SK-N-SH treated with all-trans-retinoic acid at 6 μM for 48 hours (cell line): ENCODE measurements at regions not wholly inside any gene's neighbourhood (a gene's known extent, or its start where the extent isn't known, plus 50 kb on each side); places are given as distances from the start of the nearest gene placed in this dataset.

Source experiments
- BACH2 ChIP-seq: fragments of 250-450 bp; sonication (Bioruptor Pico); IDR thresholded peaks from 2 replicates; pipeline ENCODE4 v1.9.0; 2021; ENCODE audit warnings: mild to moderate bottlenecking, borderline replicate concordance
- CREB5 ChIP-seq: fragments of 250-450 bp; sonication (Bioruptor Pico); IDR thresholded peaks from 2 replicates; pipeline ENCODE4 v1.5.1; 2020; ENCODE audit warnings: low read depth, mild to moderate bottlenecking, moderate library complexity
- ESRRG ChIP-seq: fragments of 250-450 bp; sonication (Bioruptor Pico); IDR thresholded peaks from 2 replicates; pipeline ENCODE4 v1.6.1; 2021; ENCODE audit warnings: mild to moderate bottlenecking
- TOX ChIP-seq: fragments of 250-450 bp; sonication (Bioruptor Pico); IDR thresholded peaks from 2 replicates; pipeline ENCODE4 v1.8.0; 2021; ENCODE audit warnings: mild to moderate bottlenecking, moderate library complexity, borderline replicate concordance
- ZFP3 ChIP-seq: fragments of 250-450 bp; sonication (Bioruptor Pico); IDR thresholded peaks from 2 replicates; pipeline ENCODE4 v1.5.0; 2020; ENCODE audit warnings: mild to moderate bottlenecking, moderate library complexity
- ZNF565 ChIP-seq: fragments of 450-650 bp; formaldehyde crosslinking; conservative IDR thresholded peaks from 2 replicates; pipeline ENCODE4 v1.5.0; 2020; ENCODE audit warnings: low read depth, mild to moderate bottlenecking, moderate library complexity
- ZNF70 ChIP-seq: fragments of 450-650 bp; formaldehyde crosslinking; IDR thresholded peaks from 2 replicates; pipeline ENCODE4 v1.5.0; 2020; ENCODE audit warnings: mild to moderate bottlenecking, moderate library complexity

DNA sequence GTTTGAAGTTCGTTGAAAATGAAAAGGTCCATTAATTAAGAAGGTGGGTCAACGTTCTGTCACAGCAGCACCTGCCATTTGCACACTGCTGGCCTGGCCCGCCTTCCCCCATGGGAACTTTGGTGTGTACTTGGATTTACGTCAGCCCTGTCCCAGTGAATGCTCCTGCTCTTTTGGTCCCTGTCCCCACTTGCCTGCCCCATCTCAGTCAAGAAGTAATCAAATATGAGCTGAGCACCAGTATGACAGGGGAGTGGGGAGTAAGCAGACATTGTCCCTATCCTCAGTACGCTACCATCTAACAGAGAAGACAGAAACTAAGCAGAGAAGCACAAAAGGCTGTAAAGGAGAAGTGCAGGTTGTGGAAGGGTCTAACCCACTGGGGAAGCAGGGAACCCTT is 65.1 kb downstream of the SLC4A3 start:
- TF ChIP-seq CREB5, result no peak
- TF ChIP-seq ZFP3 (CRISPR knock-in tag), result no peak
- no peak for TF ChIP-seq ZNF565 (CRISPR knock-in tag)
- no peak for TF ChIP-seq ZNF70 (CRISPR knock-in tag)
- TF ChIP-seq ESRRG (CRISPR knock-in tag), result no peak
- TF ChIP-seq TOX (CRISPR knock-in tag), result no peak
- no peak for TF ChIP-seq BACH2 (CRISPR knock-in tag)
